ENCODE measurements at regions not wholly inside any gene's neighbourhood (a gene's known extent, or its start where the extent isn't known, plus 50 kb on each side); places are given as distances from the start of the nearest gene placed in this dataset.

DNA sequence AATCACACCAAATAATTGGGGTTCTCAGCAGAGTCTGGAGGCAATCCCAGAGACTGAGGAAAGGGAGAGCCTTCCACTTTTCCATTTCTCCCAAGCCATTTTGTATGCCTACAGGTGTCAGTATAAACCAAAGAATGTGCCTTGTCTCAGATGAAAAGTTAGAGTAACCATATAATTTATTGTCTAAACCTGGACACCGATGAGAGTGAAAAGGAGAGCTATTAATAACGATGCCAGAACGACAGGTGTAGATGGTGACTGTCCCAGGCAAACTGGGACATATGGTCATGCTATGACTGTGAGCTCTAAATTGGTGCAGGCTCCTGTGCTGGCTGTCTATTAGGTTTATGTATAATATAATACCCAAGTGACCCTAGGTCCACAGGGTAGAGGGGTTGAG is 219.6 kb downstream of the ARHGAP12 start:
- DNase-seq: no peak

GRCh38 chr10:31708474-31708873 is 220.2 kb downstream of the ARHGAP12 start:
- DNase-seq: no peak

GRCh38 chr10:31708046-31708445 is 220.6 kb downstream of the ARHGAP12 start:
- no peak for DNase-seq

DNA sequence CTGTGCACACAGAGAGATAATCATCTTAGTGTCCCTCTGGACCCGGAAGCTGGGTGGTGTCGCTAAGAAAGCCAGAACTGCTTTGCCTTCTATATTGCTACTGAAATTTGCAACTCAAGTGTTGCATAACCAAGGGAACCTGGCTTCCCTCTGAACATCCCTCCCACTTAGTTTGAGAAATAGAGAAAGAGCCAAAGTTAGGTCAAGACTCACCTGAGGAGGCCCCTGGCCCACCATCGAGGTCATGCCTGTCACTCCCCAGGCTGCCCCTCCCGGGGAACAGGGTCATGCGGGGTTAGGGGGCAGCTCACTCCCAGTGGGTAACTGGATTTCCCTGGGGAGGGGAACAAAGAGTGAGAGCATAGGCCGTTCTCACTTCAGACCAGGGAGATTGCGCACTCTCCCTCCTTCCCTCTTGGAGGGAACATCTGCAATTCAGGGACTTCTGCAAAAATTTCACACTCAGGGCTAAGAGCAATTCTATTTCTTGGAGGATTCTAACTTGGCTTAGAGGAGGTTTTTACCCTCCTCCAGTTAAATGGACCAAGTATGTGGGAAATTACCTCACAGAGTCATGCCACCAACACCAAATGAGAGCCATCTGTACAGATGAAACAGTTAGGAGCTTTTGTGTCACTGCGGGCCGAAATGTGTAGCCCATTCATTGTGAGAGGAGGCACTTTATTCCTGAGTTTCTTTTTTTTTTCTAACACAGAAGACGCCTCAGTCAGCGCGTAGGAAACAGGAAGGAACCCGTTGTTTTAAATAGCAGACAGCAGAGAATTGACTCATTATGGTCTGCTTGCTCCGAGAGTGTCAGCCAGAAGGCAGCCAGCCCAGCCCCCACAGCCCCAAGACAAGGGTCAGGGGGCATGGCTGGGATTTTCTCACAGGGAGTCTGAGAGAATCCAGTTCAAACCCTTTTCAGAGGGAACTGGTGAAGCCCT is 221.3 kb downstream of the ARHGAP12 start:
- DNase-seq: peak; percentile 6 to 8

GRCh38 chr10:31706464-31707092 is 222.1 kb downstream of the ARHGAP12 start:
- no peak for DNase-seq

- DNase-seq: no peak
Measured at GRCh38 chr10:31705136-31705535, 223.5 kb downstream of the ARHGAP12 start.

- DNase-seq: no peak
Measured at GRCh38 chr10:31704195-31704594, 224.4 kb downstream of the ARHGAP12 start.

DNA sequence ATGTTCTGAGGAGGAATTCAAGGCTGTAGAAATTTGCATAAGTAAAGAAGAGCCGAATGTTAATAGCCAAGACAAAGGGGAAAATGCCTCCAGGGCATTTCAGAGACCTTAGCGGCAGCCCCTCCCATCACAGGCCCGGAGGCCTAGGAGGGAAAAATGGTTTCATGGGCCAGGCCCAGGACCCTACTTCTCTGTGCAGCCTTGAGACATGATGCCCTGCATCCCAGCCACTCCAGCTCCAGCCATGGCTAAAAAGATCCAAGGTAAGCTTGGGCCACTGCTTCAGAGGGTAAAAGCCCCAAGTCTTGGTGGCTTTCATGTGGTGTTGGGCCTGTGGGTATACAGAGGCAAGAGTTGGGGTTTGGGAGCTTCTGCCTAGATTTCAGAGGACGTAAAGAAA is 225.7 kb downstream of the ARHGAP12 start:
- DNase-seq: no peak

GRCh38 chr10:31702005-31702404 is 226.6 kb downstream of the ARHGAP12 start:
- peak in 1 of 2 donors; percentile 11 for DNase-seq

GRCh38 chr10:31701546-31701945 is 227.1 kb downstream of the ARHGAP12 start:
- no peak for DNase-seq

GRCh38 chr10:31700181-31700611 is 228.4 kb downstream of the ARHGAP12 start:
- no peak for DNase-seq

DNA sequence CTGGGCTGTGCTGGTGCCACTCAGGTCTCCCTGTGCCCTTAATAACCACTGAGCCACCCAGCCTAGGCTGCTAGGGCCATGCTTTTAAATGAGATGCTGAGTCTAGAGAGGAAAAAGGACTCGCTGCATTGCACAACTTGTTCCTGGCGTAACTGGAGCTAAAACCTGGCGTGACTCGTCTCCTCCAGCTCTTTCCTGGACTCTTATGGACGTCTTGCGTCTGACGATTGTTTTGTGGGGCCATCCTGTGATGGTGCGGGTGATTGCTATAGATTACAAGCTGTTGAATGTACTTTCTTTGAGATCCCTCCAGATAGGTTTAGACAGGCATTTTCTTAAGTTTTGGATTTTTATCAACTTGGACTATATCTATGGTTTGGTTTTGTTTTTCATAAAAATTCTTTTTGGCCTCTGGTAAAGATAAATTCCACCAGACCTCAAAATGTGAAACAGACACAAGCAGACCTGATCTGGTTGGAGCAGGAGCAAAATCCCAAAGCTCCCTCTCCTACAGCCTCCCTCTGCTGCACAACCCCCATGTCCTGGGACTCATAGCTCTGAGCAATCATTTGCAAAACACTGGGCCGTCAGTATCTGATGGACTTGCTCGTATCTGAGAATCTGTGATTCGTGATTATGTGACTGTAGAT is 230.3 kb downstream of the ARHGAP12 start:
- DNase-seq: no peak

DNA sequence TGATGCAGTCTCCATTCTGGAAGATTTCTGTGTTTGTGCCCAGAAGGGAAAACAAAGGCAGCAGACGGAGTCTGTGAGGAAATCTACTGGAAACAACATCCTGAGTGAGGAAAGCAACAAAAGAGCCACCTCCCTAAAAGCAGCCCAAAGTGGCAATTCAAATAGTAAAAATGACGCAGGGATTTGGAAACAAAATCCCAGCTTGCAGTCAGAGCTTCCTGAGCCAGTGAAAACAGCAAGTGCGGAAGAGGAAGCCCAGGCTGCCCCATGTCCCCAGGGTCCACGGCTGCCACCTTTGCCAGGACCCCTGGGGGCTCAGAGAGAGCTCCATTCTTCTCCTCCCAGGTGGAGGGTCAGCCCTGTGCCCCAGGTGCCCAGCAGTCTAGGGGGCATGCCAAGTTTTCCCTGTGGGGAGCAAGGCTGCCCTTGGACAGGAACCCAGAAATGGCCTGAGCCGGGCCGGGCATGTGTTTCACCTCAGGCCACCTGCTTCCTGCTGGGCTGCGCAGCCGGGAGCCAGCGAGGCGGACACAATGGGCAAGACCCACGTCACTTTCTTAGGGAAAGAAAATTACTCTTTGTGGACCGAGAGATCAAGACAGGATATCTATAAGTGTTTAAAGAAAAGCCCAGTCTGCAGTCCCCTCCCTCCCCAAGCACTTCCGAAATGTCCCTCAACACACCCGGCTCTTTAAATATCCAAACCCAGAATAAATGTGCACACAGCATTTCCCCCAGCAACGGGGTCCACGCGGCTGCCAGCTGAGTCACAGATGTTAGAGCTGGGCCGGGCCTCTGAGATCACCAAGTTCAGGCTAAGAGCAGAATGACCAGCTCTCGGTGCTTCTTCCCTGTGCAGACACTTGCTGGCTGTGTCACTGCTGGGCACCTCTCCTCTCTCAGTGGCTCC is 231.1 kb downstream of the ARHGAP12 start:
- DNase-seq: peak in 1 of 2 donors; percentile 18

- DNase-seq: no peak
Measured at GRCh38 chr10:31694929-31695837, 233.4 kb downstream of the ARHGAP12 start.

DNA sequence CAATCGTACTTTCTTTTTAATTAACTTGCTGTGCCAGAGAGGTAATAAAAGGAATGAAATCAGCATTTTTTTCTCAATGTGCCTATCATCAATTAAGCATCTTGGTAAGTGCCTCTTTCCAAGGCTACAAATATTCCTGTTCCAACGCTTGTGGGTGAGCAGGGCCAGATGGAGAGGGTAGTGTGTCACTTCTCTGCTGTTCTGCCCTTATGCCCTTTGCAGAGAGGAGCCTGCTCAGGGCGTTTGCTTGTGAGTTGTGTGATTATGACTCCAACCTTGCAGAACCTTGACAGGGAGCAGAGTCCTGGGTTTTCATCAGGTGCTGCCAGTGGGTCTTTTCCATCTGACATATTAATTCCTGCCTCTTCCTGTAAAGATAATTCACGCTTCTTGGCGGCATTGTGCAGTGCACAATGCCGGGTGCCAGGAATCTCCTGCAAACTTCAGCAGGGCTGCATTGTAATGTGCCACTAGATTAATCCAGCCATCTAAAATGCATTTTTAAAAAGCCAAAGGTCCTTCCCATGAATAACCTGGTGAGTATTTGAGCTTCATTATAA is 234.4 kb downstream of the ARHGAP12 start:
- no peak for DNase-seq

DNA sequence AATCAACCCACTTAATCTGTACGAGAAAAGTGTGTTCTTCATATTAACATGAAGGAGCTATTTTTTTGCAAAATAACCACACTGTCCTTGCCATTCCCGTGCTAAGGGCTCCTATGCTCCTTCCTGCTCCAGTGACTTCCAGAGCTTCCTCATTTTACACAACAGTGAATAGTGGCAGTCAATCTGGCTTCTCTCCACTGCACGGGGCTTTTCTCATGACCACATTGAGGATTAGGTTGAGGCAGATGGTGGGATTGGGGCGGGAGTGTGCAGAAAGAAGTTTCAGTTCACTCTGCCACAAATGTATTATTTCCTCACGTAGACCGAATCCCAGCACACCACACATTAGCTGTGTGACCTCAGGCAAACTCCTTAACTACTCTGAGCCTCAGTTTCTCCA is 235.1 kb downstream of the ARHGAP12 start:
- no peak for DNase-seq

- DNase-seq: no peak
Measured at GRCh38 chr10:31689233-31689632, 239.4 kb downstream of the ARHGAP12 start.

GRCh38 chr10:31687663-31688482 is 240.8 kb downstream of the ARHGAP12 start:
- no peak for DNase-seq

- DNase-seq: no peak
Measured at GRCh38 chr10:31686599-31686998, 242.0 kb downstream of the ARHGAP12 start.

GRCh38 chr10:31683682-31684081 is 244.9 kb downstream of the ARHGAP12 start:
- no peak for DNase-seq
